ENCODE measurements at regions not wholly inside any gene's neighbourhood (a gene's known extent, or its start where the extent isn't known, plus 50 kb on each side); places are given as distances from the start of the nearest gene placed in this dataset.

DNA sequence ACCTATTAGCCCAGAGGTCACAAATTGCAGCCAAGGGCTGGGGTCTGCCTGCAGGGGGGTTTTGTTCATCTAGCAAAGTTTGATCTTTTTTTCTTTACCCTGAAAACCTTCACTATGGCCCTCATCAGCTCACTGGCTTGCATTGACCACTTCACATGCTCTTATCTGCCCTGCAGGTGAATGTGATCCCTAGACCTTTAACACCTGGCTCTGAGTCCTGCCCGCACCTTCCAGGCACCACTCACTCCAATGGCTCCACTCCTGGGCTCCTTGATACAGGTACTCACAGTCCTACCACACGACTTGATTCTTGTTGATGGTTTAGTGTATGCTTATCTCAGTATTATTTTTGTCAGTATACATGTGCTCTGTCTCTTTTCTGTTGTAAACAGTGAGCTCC, 92.5 kb downstream of the FEM1C start:
- TF ChIP-seq EZH2 (IDR thresholded peaks at IDR 0.05; ENCODE audit: low read length, unreplicated experiment) (no peak), EZH2phosphoT487 (IDR thresholded peaks at IDR 0.05; ENCODE audit: borderline replicate concordance, low read length) (no peak)
- TF ChIP-seq, protein P1, sequence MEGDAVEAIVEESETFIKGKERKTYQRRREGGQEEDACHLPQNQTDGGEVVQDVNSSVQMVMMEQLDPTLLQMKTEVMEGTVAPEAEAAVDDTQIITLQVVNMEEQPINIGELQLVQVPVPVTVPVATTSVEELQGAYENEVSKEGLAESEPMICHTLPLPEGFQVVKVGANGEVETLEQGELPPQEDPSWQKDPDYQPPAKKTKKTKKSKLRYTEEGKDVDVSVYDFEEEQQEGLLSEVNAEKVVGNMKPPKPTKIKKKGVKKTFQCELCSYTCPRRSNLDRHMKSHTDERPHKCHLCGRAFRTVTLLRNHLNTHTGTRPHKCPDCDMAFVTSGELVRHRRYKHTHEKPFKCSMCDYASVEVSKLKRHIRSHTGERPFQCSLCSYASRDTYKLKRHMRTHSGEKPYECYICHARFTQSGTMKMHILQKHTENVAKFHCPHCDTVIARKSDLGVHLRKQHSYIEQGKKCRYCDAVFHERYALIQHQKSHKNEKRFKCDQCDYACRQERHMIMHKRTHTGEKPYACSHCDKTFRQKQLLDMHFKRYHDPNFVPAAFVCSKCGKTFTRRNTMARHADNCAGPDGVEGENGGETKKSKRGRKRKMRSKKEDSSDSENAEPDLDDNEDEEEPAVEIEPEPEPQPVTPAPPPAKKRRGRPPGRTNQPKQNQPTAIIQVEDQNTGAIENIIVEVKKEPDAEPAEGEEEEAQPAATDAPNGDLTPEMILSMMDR (conservative IDR thresholded peaks at IDR 0.05; ENCODE audit: low read depth, low read length) = no peak
